ENCODE measurements at regions not wholly inside any gene's neighbourhood (a gene's known extent, or its start where the extent isn't known, plus 50 kb on each side); places are given as distances from the start of the nearest gene placed in this dataset.
"Not testable (repeated sequence)": the region's sequence is repeated elsewhere in the genome, so short reads cannot be mapped to it uniquely, and the experiment has no call there.

DNA sequence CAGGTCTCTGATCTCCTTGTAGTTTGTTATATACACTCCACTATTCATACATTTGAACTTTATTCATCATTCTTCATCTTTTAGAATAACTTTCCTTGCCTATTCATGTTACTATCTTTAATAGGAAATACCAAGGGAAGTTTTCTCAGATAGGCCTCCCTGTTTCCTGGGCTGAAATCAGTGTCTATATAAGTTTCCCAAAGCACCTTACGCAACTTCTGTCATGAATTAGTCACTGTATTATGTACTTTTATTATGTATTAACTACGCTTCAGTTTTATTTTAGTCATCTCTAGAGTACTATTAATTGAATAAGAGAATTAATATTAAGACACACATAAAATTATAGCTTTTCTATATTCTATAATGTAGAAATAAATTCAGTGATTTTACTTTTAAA lies 1481.5 kb downstream of the OTOL1 start:
- Histone ChIP-seq H3K36me3 (ENCODE audit: control insufficient read depth, insufficient read depth, low read length) (no peaks in the 10 kb centered on the region), H3K27me3 (replicated peaks; ENCODE audit: control insufficient read depth, insufficient read depth, low read length) (no peaks in the 10 kb centered on the region), H3K4me3 (replicated peaks; ENCODE audit: low read depth, low read length) (no peak overlapping the region)
- no peak for DNase-seq (ENCODE audit: extremely low read depth, insufficient read length)
- TF ChIP-seq, protein P1, sequence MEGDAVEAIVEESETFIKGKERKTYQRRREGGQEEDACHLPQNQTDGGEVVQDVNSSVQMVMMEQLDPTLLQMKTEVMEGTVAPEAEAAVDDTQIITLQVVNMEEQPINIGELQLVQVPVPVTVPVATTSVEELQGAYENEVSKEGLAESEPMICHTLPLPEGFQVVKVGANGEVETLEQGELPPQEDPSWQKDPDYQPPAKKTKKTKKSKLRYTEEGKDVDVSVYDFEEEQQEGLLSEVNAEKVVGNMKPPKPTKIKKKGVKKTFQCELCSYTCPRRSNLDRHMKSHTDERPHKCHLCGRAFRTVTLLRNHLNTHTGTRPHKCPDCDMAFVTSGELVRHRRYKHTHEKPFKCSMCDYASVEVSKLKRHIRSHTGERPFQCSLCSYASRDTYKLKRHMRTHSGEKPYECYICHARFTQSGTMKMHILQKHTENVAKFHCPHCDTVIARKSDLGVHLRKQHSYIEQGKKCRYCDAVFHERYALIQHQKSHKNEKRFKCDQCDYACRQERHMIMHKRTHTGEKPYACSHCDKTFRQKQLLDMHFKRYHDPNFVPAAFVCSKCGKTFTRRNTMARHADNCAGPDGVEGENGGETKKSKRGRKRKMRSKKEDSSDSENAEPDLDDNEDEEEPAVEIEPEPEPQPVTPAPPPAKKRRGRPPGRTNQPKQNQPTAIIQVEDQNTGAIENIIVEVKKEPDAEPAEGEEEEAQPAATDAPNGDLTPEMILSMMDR (IDR thresholded peaks at IDR 0.05; ENCODE audit: insufficient read depth, low read length, poor library complexity, severe bottlenecking): no peak

- H3K4me3 ChIP-seq (replicated peaks; ENCODE audit: low read depth, low read length): no peak overlapping the region
- DNase-seq (ENCODE audit: extremely low read depth, insufficient read length): no peak
- TF ChIP-seq, protein P1 (IDR thresholded peaks at IDR 0.05; ENCODE audit: insufficient read depth, low read length, poor library complexity, severe bottlenecking): no peak
- no peaks in the 10 kb centered on the region for H3K27me3 ChIP-seq (replicated peaks; ENCODE audit: control insufficient read depth, insufficient read depth, low read length)
- H3K36me3 ChIP-seq (ENCODE audit: control insufficient read depth, insufficient read depth, low read length): no peaks in the 10 kb centered on the region
Observed at GRCh38 chr3:162984746-162985145, 1488.1 kb downstream of the OTOL1 start.

- H3K4me3 ChIP-seq (replicated peaks; ENCODE audit: low read depth, low read length); H3K27me3 ChIP-seq (replicated peaks; ENCODE audit: control insufficient read depth, insufficient read depth, low read length); H3K36me3 ChIP-seq (ENCODE audit: control insufficient read depth, insufficient read depth, low read length); DNase-seq (ENCODE audit: extremely low read depth, insufficient read length): not testable (repeated sequence)
Observed at GRCh38 chr3:162987085-162987794, 1490.6 kb downstream of the OTOL1 start.

DNA sequence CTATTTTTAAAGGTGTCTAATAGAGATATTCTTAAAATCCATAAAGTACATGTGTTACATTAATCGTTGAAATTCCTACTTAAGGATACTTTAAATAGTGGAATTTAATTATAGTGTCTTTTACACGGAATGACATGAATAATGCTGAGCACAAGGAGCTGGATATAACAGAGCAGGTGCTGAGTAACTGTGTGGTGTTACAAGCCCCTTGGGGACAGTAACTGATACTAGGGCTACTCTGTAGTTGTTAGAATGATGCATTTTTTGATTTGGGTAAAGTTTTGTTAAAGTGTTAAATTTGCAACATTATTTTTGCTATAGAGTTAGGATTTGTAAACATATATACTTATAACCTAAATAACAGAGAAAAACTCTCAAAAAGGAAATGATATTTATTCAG lies 1496.1 kb downstream of the OTOL1 start:
- no peak for DNase-seq (ENCODE audit: extremely low read depth, insufficient read length)

DNA sequence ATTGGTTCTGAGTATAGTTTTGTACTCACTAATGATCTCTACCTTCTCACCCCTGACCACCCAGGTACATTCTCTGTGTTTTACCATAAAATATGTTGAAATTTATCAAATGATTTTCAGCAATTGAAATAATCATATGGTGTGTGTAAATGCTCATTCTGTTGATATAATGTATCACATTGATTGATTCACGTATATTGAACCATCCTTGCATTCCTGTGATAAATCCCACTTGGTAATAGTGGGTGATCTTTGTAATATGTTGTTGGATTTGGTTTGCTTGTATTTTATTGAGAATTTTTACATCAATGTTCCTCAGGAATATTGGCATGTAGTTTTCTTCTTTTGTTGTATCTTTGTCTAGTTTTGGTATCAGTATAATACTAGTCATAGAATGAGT lies 1497.6 kb downstream of the OTOL1 start:
- Histone ChIP-seq H3K4me3 (replicated peaks; ENCODE audit: low read depth, low read length) (no peak overlapping the region), H3K27me3 (replicated peaks; ENCODE audit: control insufficient read depth, insufficient read depth, low read length) (no peaks in the 10 kb centered on the region), H3K36me3 (ENCODE audit: control insufficient read depth, insufficient read depth, low read length) (no peaks in the 10 kb centered on the region)
- no peak for DNase-seq (ENCODE audit: extremely low read depth, insufficient read length)
- TF ChIP-seq, protein P1 (IDR thresholded peaks at IDR 0.05; ENCODE audit: insufficient read depth, low read length, poor library complexity, severe bottlenecking): no peak

More for the DNA sequence above, 1496.1 kb downstream of the OTOL1 start:
- Histone ChIP-seq H3K4me3 (replicated peaks; ENCODE audit: low read depth, low read length) (no peak overlapping the region), H3K27me3 (replicated peaks; ENCODE audit: control insufficient read depth, insufficient read depth, low read length) (no peaks in the 10 kb centered on the region), H3K36me3 (ENCODE audit: control insufficient read depth, insufficient read depth, low read length) (no peaks in the 10 kb centered on the region)
- TF ChIP-seq, protein P1 (IDR thresholded peaks at IDR 0.05; ENCODE audit: insufficient read depth, low read length, poor library complexity, severe bottlenecking): no peak

GRCh38 chr3:162996368-162996767 lies 1499.8 kb downstream of the OTOL1 start:
- TF ChIP-seq, protein P1 (IDR thresholded peaks at IDR 0.05; ENCODE audit: insufficient read depth, low read length, poor library complexity, severe bottlenecking): no peak
- no peak for DNase-seq (ENCODE audit: extremely low read depth, insufficient read length)
- no peak overlapping the region for H3K4me3 ChIP-seq (replicated peaks; ENCODE audit: low read depth, low read length)
- H3K36me3 ChIP-seq (ENCODE audit: control insufficient read depth, insufficient read depth, low read length): no peaks in the 10 kb centered on the region
- H3K27me3 ChIP-seq (replicated peaks; ENCODE audit: control insufficient read depth, insufficient read depth, low read length): no peaks in the 10 kb centered on the region
